Inferior parietal cortex (tissue), 1 donor: ENCODE measurements at regions not wholly inside any gene's neighbourhood (a gene's known extent, or its start where the extent isn't known, plus 50 kb on each side); places are given as distances from the start of the nearest gene placed in this dataset.
"Not testable (repeated sequence)": the region's sequence is repeated elsewhere in the genome, so short reads cannot be mapped to it uniquely, and the experiment has no call there.

Experiments
- DNase-seq: peaks from one replicate; pipeline ENCODE4 v3.0.0-alpha.2; 2016; ENCODE audit errors: extremely low spot score

DNA sequence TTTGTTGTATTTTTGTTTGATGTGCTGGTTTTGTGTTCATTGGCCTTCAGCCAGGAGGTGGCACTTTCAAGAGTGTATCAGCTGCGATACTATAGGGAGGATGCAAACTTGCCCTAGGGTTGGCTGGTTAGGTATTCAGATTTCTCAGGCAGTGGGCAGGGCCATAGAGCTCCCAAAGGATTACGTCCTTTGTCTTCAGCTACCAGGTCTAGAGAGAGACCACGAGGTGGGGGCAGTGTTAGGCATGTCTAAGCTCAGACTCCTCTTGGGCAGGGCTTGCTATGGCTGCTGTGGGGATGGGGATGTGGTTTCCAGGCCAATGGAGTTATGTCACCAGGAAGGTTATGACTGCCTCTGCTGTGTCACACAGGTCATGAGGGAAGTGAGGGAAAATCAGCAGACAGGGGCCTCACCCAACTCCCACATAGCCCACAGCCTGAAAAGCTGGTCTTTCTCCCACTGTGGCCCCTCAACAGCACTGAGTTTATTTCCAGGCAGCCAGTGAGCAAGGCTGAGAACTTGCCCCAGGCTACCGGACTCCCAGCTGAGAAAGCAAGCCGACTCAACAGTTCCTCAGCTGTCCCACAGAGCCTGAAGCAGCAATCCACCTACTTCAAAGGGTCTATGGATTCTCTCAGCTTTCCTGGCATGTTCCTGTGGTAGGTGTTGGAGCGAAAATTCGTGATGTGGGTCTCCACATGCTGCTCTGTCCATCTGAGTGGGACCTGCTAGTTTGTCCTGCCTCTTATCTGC, 227.4 kb upstream of the COBL start:
- no peak for DNase-seq

DNA sequence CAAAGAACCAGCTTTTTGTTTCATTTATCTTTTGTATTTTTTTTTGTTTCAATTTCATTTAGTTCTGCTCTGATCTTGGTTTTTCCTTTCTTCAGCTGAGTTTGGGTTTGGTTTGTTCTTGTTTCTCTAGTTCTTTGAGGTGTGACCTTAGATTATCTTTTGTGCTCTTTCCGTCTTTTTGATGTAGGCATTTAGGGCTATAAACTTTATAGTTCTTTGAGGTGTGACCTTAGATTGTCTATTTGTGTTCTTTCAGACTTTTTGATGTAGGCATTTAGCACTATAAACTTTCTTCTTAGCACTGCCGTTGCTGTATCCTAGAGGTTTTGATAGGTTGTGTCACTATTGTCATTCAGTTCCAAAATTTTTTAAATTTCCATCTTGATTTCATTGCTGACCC, 224.3 kb upstream of the COBL start:
- not testable (repeated sequence) for DNase-seq

- DNase-seq = no peak
Measured at GRCh38 chr7:51539840-51540239, 223.2 kb upstream of the COBL start.

DNA sequence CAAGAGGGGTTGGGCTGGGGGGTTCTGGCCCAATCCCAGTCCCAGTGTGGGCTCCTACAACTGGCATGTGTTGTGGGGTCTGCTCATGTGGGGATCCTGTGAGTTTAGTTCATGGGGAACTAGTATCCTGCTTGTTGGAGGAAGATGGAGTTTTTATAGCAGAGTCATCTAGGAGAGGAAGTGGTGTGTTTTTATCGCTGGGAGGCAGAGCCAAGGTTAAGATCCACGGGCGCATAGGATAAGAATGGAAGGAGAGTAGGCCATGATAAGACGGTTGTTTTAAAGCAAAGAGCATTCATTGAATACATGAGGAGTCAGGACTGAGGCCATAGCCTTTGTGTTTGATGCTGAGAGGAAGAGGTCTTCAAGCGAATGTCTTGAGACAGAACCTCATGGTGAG, 211.6 kb upstream of the COBL start:
- DNase-seq = no peak

- no peak for DNase-seq
Measured at GRCh38 chr7:51521694-51522312, 205.2 kb upstream of the COBL start.

DNA sequence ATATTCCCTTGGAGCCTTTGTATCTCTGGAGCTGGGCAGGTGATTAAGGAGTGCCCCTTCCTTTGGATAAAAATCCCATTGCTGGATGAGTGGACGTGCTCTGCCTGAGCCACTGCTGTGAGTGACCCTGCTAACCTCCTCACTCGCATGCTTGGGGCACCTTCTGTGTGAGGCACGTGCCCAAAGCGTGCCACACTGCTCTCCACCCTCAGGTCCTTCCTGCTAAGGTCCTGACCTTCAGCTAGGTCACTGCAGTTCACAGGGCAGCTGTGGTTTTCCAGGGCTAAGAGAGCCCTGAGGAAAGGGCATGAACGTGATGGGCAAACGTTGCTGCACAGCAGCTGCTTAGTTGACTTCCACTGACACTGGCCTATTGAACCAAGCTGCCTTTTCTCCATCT, 204.4 kb upstream of the COBL start:
- DNase-seq = no peak

- no peak for DNase-seq
Measured at GRCh38 chr7:51518646-51519045, 202.0 kb upstream of the COBL start.

- DNase-seq = no peak
Measured at GRCh38 chr7:51517187-51517586, 200.6 kb upstream of the COBL start.

DNA sequence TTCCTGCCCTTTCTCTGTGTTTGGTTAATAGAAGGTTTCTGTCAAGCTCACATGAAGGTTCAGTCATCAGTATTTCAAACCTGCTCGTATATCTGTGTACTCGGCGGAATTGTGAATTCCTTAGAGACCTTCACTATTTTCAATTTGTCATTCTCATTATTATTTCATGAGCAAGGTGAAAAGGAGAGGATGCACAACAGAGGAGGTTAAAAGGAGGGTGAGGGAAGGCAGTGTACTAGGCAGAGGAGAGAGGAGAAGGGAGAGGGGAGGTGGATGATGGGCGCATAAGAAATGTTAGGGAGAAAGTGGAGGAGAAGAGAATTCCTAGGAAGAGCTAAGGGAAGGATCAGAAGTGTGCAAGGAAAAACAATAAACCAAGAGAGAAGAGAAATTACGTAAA, 185.0 kb upstream of the COBL start:
- no peak for DNase-seq

DNA sequence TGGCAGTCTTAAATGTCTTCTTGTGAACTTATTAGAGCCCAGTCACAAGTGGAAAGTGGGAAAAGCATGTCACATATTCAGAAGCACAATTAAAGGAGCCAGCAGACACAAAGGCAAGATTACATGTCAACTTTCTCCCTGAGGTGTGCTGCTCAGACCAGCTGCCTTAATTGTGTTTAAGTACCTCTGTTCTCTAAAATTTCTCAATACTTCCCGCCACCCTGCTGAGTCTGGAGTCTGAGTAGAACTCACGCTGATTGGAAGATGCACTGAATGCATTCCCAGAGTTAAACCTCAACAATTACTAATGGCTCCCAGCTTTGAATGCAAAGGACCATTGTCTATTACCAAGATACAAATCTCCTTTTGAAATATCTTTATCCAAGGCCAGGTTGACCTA, 166.4 kb upstream of the COBL start:
- DNase-seq = no peak

DNA sequence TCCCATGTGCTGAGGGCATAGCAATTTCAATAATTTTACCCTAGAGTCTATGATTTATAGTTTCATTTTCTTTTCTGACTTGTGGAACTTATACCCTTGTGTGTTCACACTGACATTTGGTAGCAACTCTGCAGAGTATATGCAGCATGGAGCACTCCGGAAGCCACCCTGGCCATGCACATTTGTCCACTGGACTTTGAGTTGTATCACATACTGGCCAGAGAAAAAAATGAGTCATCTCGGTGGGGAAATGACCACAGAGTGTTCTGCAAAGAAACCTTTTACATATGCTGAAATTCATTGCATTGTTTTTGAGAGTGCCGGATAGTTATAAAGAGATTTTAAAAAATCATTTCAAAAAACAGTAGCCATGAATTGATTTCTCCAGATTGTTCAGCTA, 164.8 kb upstream of the COBL start:
- DNase-seq = no peak

GRCh38 chr7:51477819-51478218, 161.2 kb upstream of the COBL start:
- DNase-seq = no peak

- DNase-seq = no peak
Measured at GRCh38 chr7:51477323-51477722, 160.7 kb upstream of the COBL start.

DNA sequence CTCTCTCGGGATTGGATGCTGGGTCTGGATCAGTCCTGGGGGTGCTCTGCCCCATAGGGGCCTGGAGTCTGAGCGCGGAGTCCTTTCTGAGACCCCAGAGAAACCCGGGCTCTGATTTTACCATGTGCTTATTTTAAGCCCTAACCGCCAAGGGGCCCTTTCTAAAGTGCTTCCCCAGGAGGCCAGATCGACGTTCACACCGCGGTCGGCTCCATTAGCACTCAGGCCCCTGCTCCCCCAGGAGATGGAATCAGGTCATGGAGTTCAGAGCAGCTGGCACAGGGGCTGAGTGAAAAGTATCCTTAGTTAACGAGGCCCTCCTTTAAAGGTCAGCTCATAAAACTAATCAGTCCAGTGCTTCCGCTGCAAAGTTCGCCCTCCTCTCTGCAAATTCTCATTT, 159.4 kb upstream of the COBL start:
- no peak for DNase-seq

DNA sequence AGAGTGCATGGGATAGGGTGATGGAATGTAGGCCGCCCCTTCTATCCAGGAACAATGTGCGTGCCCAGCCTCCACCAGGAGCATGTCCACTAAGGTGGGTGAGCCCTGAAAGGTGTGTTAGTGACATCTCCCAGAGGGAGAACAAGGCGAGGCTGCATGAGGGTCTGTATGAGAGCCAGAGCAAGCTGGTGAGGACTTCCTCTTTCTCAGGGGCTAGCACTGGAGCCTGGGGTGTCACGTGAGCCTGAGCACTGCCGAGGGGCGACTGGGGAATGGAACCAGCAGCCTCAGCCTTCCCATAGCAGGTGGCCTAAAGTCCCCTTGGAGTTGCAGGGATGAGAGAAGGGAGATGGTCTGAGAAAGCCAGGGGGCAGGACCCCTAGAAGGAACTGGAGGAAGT, 156.3 kb upstream of the COBL start:
- no peak for DNase-seq

- no peak for DNase-seq
Measured at GRCh38 chr7:51471981-51472296, 155.3 kb upstream of the COBL start.

- peak; percentile 34 for DNase-seq
Measured at GRCh38 chr7:51471210-51471980, 154.8 kb upstream of the COBL start.

GRCh38 chr7:51467384-51468017, 150.9 kb upstream of the COBL start:
- DNase-seq = no peak

- no peak for DNase-seq
Measured at GRCh38 chr7:51459809-51460208, 143.2 kb upstream of the COBL start.

DNA sequence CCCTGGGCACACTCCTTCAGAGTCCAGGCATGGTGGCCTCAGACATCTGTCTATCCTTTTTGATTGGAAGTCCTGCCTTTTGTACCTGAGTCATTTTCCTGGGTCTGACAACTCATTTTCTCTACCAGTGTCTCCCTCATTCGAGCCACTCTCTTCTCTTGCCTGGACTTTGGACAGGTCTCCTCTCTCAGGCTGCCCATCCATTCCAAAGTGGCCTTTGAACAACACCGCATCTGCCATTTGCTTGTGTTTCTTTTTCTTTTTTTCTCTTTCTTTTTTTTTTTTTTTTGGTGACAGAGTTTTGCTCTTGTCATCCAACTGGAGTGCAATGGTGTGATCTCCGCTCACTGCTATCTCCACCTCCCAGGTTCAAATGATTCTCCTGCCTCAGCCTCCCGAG, 142.1 kb upstream of the COBL start:
- DNase-seq = no peak

DNA sequence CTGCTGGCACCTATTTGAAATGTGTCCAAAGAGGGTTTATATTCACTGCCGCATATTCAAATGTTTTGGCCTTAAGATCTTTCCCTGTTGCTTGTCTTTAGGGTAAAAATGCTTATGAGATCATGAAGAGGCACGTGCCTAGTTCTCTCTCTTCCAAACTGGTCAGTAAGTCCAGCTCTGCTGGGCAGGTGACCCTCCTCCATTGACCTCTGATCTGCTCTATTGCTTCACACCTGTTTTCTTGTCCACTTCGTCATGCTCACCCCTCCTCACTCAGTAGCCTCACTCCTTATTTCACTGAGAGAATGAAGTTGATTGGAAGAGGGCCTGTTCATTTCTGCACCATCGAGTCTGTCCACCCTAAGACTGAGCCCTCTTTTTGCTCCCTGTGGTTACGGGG, 140.5 kb upstream of the COBL start:
- DNase-seq = no peak

DNA sequence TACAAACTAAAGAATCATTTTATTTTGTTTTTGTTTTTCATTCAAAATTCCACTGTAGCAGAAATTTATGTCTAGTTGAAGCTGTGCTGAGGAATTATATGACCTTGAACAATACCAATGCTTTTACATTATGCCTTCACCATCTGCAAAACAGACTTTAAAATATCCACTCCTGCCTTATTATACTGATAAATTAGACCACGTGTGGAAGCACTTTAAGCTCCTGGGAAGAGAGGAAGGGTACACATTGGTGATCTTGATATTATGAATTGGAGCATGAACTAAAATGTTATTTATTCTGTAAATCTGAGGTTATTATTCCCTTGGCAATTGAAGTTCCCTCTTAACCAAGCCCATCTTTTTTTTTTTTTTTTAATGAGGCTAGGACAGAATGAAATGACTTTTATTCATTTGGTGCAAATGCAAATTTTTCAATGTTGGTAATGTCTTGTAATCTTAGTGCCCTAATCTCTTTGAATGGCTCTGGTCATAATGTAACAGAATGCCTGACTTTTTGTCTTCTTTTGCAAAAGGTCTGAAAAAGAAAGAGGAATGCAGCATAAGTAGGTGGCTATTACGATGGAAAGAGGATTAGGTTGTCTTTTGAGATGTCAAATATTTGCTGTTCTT, 139.9 kb upstream of the COBL start:
- DNase-seq = no peak
